ENCODE measurements at regions not wholly inside any gene's neighbourhood (a gene's known extent, or its start where the extent isn't known, plus 50 kb on each side); places are given as distances from the start of the nearest gene placed in this dataset.

GRCh38 chr14:89551432-89551831 lies 134.4 kb upstream of the FOXN3 start:
- TF ChIP-seq CTCF (IDR thresholded peaks at IDR 0.05) (no peak), POLR2A (IDR thresholded peaks at IDR 0.05) (no peak)

Data from heart left ventricle (tissue), 13 donors.